ENCODE measurements at regions not wholly inside any gene's neighbourhood (a gene's known extent, or its start where the extent isn't known, plus 50 kb on each side); places are given as distances from the start of the nearest gene placed in this dataset.
"Not testable (repeated sequence)": the region's sequence is repeated elsewhere in the genome, so short reads cannot be mapped to it uniquely, and the experiment has no call there.

DNA sequence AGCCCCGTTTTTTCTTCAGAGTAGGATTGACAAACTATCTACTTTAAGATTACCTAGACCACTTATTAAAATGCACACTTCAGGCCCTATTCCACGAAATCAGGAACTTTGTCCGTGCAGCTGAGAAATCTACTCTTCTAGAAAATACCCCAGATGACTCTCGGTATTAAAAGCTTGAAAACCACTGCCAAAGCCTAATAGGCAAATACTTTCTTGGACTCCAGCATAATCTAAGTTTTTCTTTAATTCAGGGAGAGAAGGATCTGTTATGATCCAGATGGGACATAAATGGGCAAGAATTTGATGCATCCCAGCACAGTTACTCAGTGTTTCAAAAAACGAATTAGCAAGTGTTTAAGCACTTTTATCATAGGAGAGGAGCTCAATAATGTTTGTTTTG, 94.5 kb downstream of the TMX1 start:
- no peak overlapping the region for H3K27ac Mint-ChIP-seq
- no peaks in the 10 kb centered on the region for H3K9me3 Mint-ChIP-seq
- no peak overlapping the region for H3K4me3 Mint-ChIP-seq
- H3K36me3 Mint-ChIP-seq (ENCODE audit: low read depth) = no peaks in the 10 kb centered on the region
- H3K4me1 Mint-ChIP-seq (ENCODE audit: low read depth) = peaks cover 9% of the 10 kb centered on the region
- H3K27me3 Mint-ChIP-seq = peaks cover 9% of the 10 kb centered on the region

DNA sequence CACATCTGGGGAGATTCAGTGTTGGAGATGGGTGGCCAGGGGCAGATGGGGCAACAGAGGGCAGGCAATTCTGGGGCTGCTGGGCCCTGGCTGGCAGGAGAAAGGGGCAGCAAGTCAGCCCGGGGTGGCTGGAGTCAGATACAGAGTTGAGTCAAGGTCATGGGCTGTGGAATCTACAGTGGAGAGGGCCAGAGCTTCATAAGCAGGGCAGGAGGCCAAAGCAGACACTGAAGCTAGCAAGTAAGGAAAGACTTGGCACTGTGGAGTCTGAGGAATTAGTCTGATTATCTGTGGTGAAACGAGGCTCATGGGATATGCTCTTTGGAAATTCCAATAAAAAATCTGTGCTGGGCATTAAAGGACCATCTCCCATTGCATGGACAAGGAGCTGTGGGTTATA, 95.5 kb downstream of the TMX1 start:
- no peak overlapping the region for H3K27ac Mint-ChIP-seq
- H3K4me1 Mint-ChIP-seq (ENCODE audit: low read depth) = peaks cover 9% of the 10 kb centered on the region
- H3K9me3 Mint-ChIP-seq = no peaks in the 10 kb centered on the region
- no peaks in the 10 kb centered on the region for H3K36me3 Mint-ChIP-seq (ENCODE audit: low read depth)
- H3K27me3 Mint-ChIP-seq = peaks cover 7% of the 10 kb centered on the region
- no peak overlapping the region for H3K4me3 Mint-ChIP-seq

DNA sequence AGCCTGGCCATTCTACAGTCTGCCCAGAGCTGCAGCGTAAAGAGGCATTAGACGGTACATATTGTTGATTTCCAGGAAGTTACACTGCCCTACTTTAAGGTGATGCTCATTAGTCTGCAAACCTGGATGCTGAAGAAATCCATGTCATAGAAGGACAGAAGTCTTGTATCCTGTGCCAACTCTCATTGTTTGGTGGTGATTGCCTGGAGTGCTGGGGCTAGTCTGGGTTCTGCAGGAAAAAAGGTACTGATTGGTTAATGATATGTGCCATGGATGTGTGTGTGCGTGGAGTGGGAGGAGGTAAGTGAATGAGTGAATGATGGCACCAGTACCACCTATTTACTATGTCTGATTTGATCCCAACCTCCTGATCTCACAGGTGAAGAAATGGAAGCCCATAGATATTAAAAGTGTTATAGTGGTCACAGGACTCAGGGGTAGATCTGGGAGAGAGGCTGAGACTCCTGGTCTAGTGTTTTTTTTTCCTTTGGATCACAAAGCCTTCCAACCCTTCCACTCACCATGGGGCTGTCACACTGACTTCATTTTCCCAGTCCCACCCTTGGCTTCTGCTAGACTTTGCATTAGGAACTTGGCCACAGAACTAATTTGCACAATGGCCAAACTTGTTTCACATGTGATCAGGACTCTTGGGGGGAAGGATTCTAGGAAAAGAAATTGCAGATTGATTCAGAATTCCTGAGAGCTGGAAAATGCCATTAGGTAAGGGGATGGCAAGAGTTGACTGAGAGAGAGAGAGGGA, 96.1 kb downstream of the TMX1 start:
- Mint-ChIP-seq H3K27ac (no peak overlapping the region), H3K27me3 (peaks cover 7% of the 10 kb centered on the region), H3K36me3 (ENCODE audit: low read depth) (no peaks in the 10 kb centered on the region), H3K4me3 (no peak overlapping the region), H3K9me3 (no peaks in the 10 kb centered on the region), H3K4me1 (ENCODE audit: low read depth) (peaks cover 9% of the 10 kb centered on the region)

DNA sequence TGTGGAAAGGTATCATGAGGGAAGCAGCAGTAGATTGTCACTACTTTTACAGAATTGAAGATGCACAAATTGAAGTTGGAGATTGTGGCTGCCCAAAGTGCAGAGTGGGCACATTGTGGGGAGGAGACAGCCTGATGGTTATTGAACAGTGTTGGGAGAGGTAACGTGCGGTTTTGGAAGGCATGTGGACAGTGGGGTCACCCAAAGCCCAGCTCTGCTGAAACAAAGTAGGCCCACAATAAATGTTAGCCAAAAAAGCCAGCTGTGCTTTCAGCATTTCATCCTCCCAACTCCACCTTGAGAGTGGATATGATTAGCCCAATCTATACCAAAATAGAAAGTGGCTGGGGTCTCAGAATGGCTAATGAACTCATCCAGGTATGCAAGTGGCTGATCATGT, 96.7 kb downstream of the TMX1 start:
- Mint-ChIP-seq H3K9me3 (no peaks in the 10 kb centered on the region), H3K4me3 (no peak overlapping the region), H3K4me1 (ENCODE audit: low read depth) (peaks cover 8% of the 10 kb centered on the region), H3K27ac (no peak overlapping the region), H3K27me3 (peaks cover 7% of the 10 kb centered on the region), H3K36me3 (ENCODE audit: low read depth) (no peaks in the 10 kb centered on the region)

DNA sequence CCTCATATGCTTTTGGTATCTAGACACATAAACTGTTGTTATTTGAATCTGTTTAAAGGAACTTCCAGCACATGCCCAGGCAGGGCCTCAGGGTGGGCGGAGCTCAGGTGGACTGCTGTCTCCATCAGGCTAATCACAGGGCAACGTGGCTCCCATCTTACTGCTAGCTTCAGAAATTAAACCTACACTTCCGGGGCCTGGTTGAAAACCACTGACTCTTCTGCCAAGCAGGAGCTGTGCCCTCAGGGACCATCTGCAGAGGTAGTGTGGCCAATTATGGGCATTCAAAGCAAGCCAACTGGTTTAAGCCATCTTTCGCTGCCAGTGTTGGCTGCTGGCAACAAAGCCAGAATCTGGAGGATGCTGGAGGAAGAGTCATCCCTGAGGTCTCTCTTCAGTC, 97.5 kb downstream of the TMX1 start:
- Mint-ChIP-seq H3K27me3 (peaks cover 7% of the 10 kb centered on the region), H3K27ac (no peak overlapping the region), H3K9me3 (no peaks in the 10 kb centered on the region), H3K4me1 (ENCODE audit: low read depth) (peaks cover under 1% of the 10 kb centered on the region), H3K36me3 (ENCODE audit: low read depth) (no peaks in the 10 kb centered on the region), H3K4me3 (no peak overlapping the region)

DNA sequence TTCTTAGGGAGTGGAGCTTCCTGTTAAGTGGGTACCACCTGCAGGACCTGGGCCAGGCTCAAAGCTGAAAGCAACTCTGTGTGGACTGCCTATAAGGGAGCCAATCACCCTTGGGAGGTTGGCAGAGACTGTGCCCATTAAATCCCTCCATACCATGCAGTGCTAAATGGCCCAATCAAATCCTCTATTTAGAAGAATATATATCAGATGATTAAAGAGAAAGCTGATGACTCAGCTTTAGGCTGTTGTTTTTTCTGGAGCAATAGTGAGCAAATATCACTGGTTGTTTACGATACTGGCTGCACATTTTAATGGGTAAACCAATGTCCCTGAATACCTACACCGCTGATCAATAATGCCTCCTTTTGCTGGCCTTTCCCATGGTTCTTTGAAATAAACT, 101.3 kb downstream of the TMX1 start:
- H3K27ac Mint-ChIP-seq = no peak overlapping the region

DNA sequence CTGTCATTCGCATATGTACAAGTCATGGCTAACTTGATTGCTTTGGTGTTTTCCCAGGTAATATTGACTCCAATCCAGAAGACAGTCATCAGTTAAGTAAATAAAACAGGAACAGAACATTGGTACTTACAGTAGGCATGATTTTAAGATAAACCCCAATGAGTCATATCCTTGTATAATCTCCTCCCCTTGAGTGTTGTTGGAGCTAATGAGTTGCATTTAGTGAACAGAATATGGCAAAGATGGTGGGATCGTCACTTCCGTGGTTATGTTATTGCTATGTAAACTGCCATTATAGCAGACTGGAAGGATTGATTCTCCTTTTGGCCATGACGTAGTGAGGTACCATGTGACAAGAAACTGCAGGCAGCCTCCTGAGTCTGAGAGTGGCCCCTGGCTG, 102.2 kb downstream of the TMX1 start:
- no peaks in the 10 kb centered on the region for H3K36me3 Mint-ChIP-seq (ENCODE audit: low read depth)
- H3K27me3 Mint-ChIP-seq = no peaks in the 10 kb centered on the region
- H3K9me3 Mint-ChIP-seq = no peaks in the 10 kb centered on the region
- H3K4me1 Mint-ChIP-seq (ENCODE audit: low read depth) = no peaks in the 10 kb centered on the region
- H3K4me3 Mint-ChIP-seq = no peak overlapping the region
- H3K27ac Mint-ChIP-seq = no peak overlapping the region

More for the DNA sequence above, 101.3 kb downstream of the TMX1 start:
- no peaks in the 10 kb centered on the region for H3K4me1 Mint-ChIP-seq (ENCODE audit: low read depth)
- H3K36me3 Mint-ChIP-seq (ENCODE audit: low read depth) = no peaks in the 10 kb centered on the region
- no peaks in the 10 kb centered on the region for H3K27me3 Mint-ChIP-seq
- H3K4me3 Mint-ChIP-seq = no peak overlapping the region
- no peaks in the 10 kb centered on the region for H3K9me3 Mint-ChIP-seq

DNA sequence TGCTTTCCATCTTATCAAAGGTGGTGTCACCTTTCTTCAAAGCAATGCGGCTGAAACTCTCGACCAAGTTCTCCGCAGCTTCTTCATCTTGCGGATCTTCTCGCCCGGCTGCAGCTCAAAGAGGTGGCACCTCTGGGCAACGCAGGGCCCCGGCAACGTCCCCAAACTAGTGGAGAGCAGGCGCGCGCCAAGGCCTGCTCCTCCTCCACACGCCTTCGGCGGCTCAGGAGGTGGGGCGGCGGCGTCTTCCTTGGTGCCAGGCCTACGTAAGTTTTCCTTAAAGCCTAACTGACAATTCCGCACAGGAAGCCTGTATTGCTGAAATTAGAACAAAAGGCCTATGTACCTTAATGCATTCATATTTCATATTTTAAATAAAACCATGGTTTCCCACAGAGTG, 112.0 kb downstream of the TMX1 start:
- Mint-ChIP-seq H3K4me1 (ENCODE audit: low read depth) (no peaks in the 10 kb centered on the region), H3K4me3 (no peak overlapping the region), H3K27ac (no peak overlapping the region), H3K27me3 (no peaks in the 10 kb centered on the region), H3K9me3 (no peaks in the 10 kb centered on the region), H3K36me3 (ENCODE audit: low read depth) (no peaks in the 10 kb centered on the region)

DNA sequence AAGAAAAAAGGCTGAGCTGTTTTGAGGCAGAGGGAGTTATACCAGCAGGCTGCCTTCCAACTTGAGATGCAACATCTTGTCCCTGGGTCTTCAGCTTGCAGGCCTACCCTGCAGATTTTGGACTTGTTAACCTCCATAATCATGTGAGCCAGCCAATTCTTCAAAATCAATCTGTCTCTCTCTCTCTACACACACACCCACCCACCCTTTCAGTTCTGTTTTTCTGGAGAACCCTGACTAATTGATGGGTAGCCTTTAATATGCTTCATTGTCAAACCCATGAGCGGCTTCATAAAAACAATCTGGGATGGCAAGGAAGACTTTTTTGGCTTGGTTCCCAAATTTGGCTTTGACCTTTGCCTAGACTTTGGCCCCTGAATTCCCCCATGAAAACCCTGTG, 113.9 kb downstream of the TMX1 start:
- Mint-ChIP-seq H3K4me1 (ENCODE audit: low read depth) (no peaks in the 10 kb centered on the region), H3K27me3 (no peaks in the 10 kb centered on the region), H3K36me3 (ENCODE audit: low read depth) (no peaks in the 10 kb centered on the region), H3K4me3 (no peak overlapping the region), H3K9me3 (no peaks in the 10 kb centered on the region), H3K27ac (no peak overlapping the region)

DNA sequence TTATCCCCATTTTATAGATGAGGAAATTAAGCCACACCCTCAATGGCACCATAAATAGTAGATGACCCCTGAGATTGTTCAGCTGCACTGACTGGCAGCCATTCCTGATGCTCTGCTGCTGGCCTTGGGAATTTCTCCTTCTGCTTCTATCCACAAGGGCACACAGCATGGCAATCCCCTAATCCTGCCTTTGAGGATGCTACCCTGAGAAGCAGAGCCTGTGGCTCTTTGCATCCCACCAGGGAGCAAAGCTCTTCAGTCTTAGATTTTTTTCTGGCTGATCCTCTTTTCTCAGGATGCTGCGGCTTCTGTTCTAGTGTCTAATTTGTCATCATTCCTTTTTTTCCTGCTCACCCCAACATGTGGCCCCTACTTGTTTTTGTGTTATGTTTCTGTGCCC, 114.8 kb downstream of the TMX1 start:
- H3K36me3 Mint-ChIP-seq (ENCODE audit: low read depth) = no peaks in the 10 kb centered on the region
- no peaks in the 10 kb centered on the region for H3K4me1 Mint-ChIP-seq (ENCODE audit: low read depth)
- H3K27ac Mint-ChIP-seq = no peak overlapping the region
- no peak overlapping the region for H3K4me3 Mint-ChIP-seq
- H3K9me3 Mint-ChIP-seq = no peaks in the 10 kb centered on the region
- H3K27me3 Mint-ChIP-seq = no peaks in the 10 kb centered on the region

DNA sequence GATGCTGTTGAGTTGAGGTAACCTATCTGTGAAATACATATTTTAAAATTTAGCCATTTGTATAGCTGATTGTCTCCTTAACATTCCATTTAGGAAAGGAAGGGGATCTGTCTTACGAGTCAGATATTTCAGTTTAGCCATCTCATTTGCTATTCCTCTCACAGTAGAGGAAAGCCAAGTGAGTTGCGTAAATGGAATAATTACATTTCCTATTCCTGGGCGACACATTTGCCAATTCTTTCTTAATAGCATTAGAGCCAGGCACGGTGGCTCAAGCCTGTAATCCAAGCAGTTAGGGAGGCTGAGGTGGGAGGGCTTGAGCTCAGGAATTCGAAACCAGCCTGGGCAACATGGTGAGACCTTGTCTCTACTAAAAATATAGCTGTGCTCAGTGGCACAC, 116.3 kb downstream of the TMX1 start:
- no peaks in the 10 kb centered on the region for H3K9me3 Mint-ChIP-seq
- H3K36me3 Mint-ChIP-seq (ENCODE audit: low read depth) = no peaks in the 10 kb centered on the region
- no peaks in the 10 kb centered on the region for H3K4me1 Mint-ChIP-seq (ENCODE audit: low read depth)
- H3K27me3 Mint-ChIP-seq = no peaks in the 10 kb centered on the region
- H3K4me3 Mint-ChIP-seq = no peak overlapping the region
- no peak overlapping the region for H3K27ac Mint-ChIP-seq

DNA sequence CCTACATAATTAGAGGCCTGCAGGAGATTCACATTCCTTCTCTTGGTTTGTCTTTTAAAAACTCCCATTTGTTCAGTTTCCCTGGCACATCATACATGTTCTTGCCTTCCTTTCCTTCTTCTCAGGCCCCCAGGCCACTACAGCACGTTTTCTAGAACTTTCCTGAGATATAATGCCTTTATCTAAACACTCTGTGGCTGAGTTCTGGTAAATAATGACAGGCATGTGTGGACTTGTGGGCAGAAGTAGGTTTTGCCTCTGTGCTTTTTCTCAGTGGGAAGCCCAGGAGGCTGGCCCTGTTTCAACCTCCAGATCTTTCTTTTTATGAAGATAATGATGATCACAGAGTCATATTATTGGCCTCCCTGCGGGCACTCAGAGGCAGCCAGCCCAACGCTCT, 117.2 kb downstream of the TMX1 start:
- H3K27me3 Mint-ChIP-seq = peaks cover 5% of the 10 kb centered on the region
- no peaks in the 10 kb centered on the region for H3K4me1 Mint-ChIP-seq (ENCODE audit: low read depth)
- H3K36me3 Mint-ChIP-seq (ENCODE audit: low read depth) = no peaks in the 10 kb centered on the region
- H3K4me3 Mint-ChIP-seq = no peak overlapping the region
- no peaks in the 10 kb centered on the region for H3K9me3 Mint-ChIP-seq
- H3K27ac Mint-ChIP-seq = no peak overlapping the region

DNA sequence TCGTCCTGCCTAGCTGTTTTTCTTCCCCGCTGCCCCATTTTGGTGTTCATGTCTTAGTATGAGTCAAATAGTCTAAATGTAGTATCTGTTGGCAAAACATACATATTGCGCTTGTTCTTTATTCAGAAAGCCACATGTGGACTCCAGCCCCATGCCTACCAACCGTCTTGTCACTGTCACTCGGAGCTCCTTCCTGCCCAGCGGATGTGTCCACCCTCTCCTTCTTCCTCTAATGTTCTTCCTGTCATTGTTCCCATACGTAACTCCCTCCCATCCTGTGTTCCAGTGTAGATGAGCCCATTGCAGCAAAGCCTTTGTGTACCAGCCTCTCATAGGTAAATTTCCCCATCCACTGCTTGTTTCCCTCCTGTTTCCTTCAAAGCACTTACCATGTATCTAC, 120.5 kb downstream of the TMX1 start:
- Mint-ChIP-seq H3K36me3 (ENCODE audit: low read depth) (no peaks in the 10 kb centered on the region), H3K27ac (no peak overlapping the region), H3K27me3 (peaks cover 5% of the 10 kb centered on the region), H3K4me1 (ENCODE audit: low read depth) (no peaks in the 10 kb centered on the region), H3K4me3 (no peak overlapping the region), H3K9me3 (no peaks in the 10 kb centered on the region)

DNA sequence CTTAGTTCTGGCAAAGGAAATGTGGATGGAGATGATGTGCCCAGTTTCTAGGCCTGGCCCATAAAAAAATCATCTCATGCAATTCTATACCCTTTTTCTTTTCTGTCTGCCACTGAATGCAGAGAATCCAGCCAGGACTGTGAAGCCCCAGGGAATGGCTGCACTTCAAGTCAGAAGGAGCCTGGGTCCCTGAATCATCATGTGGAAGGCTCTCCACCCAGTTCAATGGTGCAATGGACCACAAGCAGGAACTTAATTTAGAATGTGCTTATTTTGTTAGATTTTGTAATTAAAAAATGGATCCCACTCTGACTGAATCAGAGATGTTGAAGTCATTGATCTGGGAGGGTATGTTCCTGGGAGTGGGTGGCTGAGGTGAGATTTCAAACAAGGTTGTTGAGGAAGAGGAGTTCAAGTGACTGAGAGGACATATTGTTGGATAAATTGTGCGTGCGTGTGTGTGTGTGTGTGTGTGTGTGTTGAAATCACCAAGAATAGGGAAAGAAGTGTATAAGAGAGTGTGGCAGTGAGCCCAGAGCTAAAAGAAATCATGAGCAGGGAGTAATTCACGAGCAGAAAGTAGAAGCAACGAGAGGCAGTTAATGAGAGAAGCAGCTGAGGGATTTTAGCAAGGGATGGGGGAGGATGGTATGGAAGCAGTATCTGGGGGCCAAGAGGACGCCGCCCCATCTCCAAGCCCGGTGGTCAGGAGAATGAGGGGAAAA, 125.4 kb downstream of the TMX1 start:
- Mint-ChIP-seq H3K4me1 (ENCODE audit: low read depth) (no peaks in the 10 kb centered on the region), H3K4me3 (no peak overlapping the region), H3K27ac (no peak overlapping the region), H3K36me3 (ENCODE audit: low read depth) (no peaks in the 10 kb centered on the region), H3K9me3 (no peaks in the 10 kb centered on the region), H3K27me3 (peaks cover 15% of the 10 kb centered on the region)

DNA sequence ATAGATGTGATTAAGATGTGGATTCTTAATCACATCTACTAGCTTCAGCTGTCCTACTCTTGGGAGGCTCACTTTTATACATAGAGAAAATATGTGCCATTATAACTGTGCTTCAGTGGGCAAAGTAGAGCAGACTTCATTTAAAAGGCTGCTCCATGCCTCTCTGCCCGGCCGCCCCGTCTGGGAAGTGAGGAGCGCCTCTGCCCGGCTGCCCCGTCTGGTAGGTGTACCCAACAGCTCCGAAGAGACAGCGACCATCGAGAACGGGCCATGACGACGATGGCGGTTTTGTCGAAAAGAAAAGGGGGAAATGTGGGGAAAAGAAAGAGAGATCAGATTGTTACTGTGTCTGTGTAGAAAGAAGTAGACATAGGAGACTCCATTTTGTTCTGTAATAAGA, 126.4 kb downstream of the TMX1 start:
- peaks cover 20% of the 10 kb centered on the region for H3K27me3 Mint-ChIP-seq
- H3K36me3 Mint-ChIP-seq (ENCODE audit: low read depth); H3K4me1 Mint-ChIP-seq (ENCODE audit: low read depth); H3K9me3 Mint-ChIP-seq; H3K4me3 Mint-ChIP-seq; H3K27ac Mint-ChIP-seq: not testable (repeated sequence)

All from stimulated activated naive CD8-positive, alpha-beta T cell treated with anti-CD3 and anti-CD28 coated beads, Interleukin-15, Interleukin-2, amounts not matched to agents 100 ng/mL and 50 ng/mL, for 24 hours (primary cell).